RPMI8226 (cell line): ENCODE measurements at regions not wholly inside any gene's neighbourhood (a gene's known extent, or its start where the extent isn't known, plus 50 kb on each side); places are given as distances from the start of the nearest gene placed in this dataset.

Experiments used
- DNase-seq: peaks from one replicate; pipeline ENCODE4 v3.0.0-alpha.2; 2015

GRCh38 chr2:240227538-240228428 lies 87.3 kb upstream of the OTOS start:
- no peak for DNase-seq

- no peak for DNase-seq
Observed at GRCh38 chr2:240229005-240229404, 88.5 kb upstream of the OTOS start.

DNA sequence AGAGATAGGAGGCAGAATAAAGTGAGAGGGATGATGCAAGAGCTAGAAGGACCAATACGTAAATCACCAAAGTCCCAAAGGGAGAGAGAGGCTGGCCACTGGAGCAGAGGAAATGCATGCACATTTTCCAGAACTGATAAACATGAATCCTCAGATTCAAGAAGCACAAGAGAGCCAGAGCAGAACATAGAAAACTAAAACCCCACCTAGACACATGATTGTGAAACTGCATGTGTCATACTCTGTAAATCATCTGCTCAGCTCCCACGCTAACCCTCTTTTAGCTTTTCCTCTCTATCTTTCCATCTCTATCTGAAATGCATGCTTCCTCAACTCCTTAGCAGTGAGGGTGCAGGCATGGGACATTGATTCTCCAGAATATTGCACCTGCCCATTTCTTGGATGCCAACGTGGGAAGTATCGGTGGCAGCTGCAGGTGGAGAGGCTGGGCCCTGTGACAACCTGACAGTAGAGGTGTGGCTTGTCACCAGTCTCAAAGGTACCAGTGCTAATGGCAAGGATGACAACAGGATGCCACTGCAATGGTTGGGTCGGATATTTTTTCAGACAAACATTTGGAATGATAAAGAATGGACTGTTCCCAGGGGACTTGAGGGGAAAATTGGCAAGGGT lies 89.3 kb upstream of the OTOS start:
- no peak for DNase-seq

DNA sequence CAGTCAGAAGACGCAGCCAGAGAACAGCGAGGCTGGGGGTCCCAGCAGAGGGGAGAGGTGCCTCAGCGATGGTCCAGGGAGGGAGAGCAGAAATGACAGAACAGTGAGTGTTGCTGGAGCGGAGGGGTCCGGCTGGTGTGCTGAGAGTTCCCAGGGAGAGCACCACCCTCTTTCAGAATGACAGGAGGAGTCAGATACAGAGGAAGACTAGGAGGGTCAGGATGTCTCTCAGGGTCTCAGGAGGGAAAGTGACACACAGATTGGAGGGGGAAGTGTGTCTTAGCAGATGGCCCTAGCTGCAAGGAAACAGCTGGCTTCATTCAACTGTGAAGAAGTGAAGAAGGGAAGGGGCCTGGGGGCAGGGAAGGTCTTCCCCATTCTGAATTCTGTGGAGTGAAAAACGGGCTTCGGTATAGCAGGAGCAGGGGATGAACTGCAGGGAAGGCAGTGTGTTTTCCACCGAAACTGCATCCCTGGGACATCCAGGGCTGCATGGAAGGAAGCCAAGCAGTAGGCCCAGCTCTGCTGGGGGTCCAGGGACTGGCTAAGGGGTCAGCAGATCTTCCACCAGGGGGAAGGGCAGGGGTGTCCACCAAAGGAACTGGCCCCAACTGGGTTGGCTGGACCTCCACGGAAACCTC lies 90.0 kb upstream of the OTOS start:
- DNase-seq: no peak

DNA sequence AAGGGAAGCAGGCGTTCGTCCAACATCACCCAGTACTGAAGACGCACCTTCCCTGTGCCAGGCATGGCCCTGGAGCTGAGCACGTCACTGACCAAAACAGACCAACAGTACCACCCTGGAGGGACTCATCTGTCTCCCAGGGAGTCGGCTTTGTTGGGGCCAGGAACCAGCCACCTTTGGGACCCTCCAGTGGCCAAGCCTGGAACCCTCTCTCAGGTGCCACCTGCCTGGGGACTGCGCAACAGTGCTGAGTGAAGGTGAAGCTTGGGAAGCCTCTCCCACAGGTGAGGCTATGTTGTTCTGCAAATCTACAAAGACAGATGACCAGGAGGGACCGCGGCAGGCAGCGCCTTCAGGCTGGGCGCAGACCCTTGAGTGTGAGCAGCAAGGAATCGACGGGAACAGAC lies 91.4 kb upstream of the OTOS start:
- DNase-seq: no peak

DNA sequence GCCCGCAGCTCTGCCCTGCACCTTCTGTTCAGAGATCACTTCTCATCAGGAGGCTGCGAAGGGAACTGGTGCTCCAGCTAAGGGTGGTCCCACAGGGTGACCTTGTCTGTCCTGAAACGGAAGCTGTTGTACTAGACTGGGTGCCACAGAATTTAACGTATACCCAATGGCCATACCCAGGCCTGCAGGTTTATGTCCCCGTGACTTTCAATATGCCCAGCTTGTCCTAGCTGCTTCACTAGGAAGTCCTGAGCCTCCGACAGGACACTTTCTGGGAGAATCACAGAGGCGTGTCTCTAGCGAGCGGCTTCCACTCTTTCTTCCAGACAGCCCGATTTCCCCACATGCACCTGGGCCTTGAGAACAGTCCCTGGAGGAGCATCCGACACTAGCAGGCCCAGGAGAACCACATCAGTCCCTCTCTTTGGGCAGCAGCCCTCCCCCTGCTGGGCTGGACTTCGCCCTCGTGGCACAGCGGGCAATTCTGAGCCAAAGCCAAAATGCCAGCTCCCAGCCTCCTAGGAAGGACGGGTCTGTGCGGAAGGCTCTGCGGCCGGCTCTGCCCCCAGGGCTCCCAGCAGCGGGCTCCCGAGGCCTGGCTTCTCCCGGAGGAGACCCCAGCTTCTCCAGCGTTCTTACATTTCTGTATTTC lies 91.9 kb upstream of the OTOS start:
- DNase-seq: no peak

- peak; percentile 90 for DNase-seq
Observed at GRCh38 chr2:240232961-240233884, 92.8 kb upstream of the OTOS start.

DNA sequence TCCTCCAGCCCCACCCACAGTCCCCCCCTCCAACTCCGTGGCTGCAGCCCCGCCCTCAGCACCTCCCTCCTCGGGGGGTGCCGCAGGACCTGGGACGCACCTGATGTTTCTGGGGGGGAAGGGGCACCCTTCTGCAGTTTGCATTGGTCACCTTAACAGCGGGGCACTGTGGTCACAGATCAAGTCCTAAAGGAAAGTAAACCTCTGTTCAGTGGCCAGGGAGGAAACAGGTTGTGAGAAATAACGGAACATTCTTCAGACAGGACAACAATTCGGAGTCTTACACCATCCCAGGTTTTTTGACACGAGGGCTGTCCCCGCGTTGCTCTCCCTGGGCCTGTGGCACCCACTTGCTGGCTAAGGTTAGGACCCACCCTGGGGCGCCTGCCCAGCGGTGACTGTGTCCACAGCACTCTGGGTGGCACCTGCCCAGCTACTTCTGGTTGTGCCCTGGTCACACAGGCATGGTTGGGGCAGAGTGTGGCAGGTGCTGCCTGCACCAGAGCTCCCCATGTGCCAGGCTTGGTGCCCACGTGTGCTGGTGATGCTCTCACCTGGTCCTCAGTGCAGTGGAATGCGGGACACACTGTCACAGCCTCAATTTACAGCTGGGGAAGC lies 93.5 kb upstream of the OTOS start:
- DNase-seq: no peak

DNA sequence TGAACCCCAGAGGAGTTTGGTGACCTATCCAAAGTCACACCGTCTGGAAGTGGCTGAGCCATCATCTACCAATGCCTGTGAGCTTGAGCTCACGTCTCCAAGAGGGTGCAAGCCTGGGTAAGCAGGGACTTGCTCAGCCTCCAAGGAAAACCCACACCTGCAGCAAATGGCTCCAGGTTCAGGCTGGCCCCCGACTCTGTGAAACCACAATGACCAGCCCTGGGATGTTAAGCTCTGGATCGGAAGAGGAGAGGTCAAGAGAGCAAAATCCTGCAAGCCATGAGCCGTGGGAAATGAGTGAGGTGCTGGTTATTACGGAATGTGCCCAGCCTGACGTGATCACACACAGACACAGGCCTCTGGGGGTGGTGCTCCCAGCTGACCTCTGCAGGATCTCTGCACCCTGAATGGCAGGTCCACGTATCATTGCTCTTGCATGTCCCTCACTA lies 94.1 kb upstream of the OTOS start:
- no peak for DNase-seq

- DNase-seq: no peak
Observed at GRCh38 chr2:240235149-240235803, 94.8 kb upstream of the OTOS start.

DNA sequence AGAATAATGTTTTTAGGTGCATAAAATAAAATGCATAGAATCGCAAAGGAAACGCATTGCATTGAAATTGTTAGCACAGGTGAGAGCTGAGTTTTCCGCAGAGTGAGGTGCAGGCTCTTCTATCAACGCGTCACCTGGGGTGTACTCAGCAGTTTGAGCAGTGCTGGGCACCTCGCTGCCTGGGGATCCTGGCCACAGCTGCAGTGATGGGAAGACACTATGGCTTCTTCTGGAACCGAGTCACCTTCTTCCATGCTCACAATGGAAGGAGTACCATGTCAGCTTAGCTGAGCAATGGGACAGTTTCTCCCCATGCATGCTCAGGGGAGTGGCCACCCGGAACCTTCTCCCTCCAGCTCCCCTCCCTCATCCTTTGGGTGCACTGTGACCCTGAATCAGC lies 95.4 kb upstream of the OTOS start:
- no peak for DNase-seq

GRCh38 chr2:240236217-240237111 lies 96.0 kb upstream of the OTOS start:
- DNase-seq: peak; percentile 60

DNA sequence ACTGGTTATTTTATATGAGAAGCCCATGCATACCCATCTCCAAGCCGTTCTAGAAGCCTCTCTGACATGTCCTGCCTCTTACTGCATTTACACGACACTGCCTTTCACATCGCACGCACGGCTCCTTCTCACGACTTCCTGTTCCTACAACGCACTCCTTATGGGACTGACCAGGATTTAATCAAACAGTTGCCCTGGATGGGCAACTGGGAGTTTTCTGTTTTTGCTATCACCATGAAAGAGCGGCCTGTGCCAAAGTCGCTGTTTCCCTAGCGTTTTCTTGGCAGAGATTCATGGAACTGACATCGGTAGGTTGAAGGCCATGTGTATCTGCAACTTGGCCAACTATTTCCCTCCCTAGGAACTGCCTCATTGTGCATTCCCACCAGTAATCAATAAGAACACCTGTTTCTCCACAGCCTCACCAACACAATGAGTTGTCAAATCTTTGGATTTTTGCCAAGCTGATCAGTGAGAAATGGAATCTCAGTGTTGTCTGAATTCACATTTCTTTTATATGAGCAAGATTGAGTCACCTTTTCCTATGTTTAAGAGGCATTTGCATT lies 97.2 kb upstream of the OTOS start:
- no peak for DNase-seq

DNA sequence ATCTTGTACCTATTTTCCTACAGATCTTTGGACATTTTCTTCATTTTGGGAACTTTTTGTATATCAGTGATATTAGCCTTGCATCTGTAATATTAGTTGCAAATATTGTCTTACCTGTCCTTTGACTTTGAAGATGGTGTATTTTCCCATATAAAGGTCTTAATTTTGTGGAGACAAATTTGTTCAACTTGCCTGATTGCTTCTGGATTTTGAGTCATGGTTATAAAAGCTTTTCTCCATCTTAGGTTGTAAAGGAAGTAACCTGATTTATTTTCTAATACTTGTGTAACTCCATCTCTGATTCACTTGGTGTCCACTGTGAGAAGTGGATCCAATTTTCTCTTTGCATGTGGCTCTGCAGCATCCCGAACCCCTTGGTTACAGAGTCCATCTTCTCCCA lies 97.7 kb upstream of the OTOS start:
- no peak for DNase-seq

- DNase-seq: no peak
Observed at GRCh38 chr2:240238786-240239185, 98.3 kb upstream of the OTOS start.

GRCh38 chr2:240239325-240239724 lies 98.9 kb upstream of the OTOS start:
- DNase-seq: no peak

DNA sequence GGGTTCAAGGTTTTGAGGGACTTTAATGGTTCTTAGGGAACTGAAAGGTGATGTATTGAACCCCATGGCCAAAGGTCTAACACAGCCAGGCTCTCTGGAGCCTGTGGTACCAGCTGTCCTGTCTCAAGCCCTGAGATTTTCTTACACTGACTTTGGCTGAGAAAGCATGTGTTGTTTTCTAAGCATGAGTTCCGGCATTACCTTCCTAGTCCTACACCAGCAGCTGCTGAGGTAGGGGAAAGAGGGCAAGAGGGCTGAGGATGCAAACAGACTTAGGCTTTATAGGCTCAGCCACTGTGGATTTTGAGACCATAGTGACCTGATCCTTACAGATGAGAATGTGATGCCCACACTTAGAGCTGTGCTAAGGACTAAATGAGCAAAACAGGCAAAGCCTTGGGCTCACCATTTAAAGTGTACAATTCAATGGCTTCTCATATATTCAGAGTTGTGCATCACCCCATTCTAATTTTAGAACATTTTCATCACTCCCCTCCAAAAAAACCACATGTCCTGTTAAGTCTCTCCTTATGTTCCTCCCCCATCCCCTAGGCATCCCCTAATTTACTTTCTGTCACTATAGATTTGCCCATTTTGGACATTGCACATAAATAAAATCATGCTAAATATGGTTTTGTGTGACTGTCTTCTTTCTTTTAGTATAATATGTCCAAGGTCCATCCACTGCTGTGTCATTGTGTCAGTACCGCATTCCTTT lies 99.7 kb upstream of the OTOS start:
- no peak for DNase-seq

DNA sequence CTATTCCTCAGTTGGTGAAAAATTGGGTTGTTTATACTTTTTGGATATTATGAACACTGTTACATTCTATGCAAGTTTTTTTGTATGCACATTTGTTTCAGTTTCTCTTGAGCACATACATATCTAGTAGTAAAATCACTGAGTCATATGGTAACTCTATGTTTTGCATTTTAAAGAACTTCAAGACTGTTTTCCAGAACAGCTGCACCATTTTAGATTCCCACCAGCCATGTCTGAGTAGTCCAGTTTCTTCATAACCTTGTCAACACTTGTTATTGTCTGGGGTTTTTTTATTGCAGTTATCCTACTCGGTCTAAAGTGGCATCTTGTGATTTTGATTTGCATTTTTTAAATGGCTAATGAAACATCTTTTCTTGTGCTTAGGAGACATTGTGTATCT lies 100.3 kb upstream of the OTOS start:
- no peak for DNase-seq

- DNase-seq: no peak
Observed at GRCh38 chr2:240241572-240241971, 101.1 kb upstream of the OTOS start.
